Activated CD8-positive, alpha-beta T cell treated with anti-CD3 and anti-CD28 coated beads for 36 hours (primary cell): ENCODE measurements at regions not wholly inside any gene's neighbourhood (a gene's known extent, or its start where the extent isn't known, plus 50 kb on each side); places are given as distances from the start of the nearest gene placed in this dataset.

ENCODE experiments used
- ATAC-seq: fragments of 200-7000 bp; cut with Tn5 transposase; one replicate; pipeline ENCODE4 v1.10.0; 2021; ENCODE audit warnings: mild to moderate bottlenecking, moderate library complexity
- CTCF ChIA-PET: fragments of 350-600 bp; sonication (Branson Sonifier 250); formaldehyde crosslinking; loops from one replicate; lab custom pipeline; 2021; ENCODE audit warnings: antibody characterized with exemption; lab: Charles Lee
- POLR2A ChIA-PET: fragments of 350-600 bp; sonication (Branson Sonifier 250); formaldehyde crosslinking; loops from one replicate; lab custom pipeline; 2021; ENCODE audit warnings: antibody characterized with exemption; lab: Charles Lee
- DNase-seq: peaks from one replicate; pipeline ENCODE4 v3.0.0-alpha.2; 2020
- H3K27ac Mint-ChIP-seq: one replicate; pipeline ENCODE4 v1.8.0; 2021; ENCODE audit warnings: mild to moderate bottlenecking, mixed read lengths
- H3K27me3 Mint-ChIP-seq: one replicate; pipeline ENCODE4 v1.8.0; 2021; ENCODE audit warnings: mixed read lengths
- H3K36me3 Mint-ChIP-seq: one replicate; pipeline ENCODE4 v1.8.0; 2021; ENCODE audit warnings: low read depth, mixed read lengths
- H3K4me1 Mint-ChIP-seq: one replicate; pipeline ENCODE4 v1.8.0; 2021; ENCODE audit warnings: low read depth, mixed read lengths
- H3K4me3 Mint-ChIP-seq: one replicate; pipeline ENCODE4 v1.8.0; 2021; ENCODE audit warnings: mild to moderate bottlenecking, moderate library complexity, mixed read lengths
- H3K9me3 Mint-ChIP-seq: one replicate; pipeline ENCODE4 v1.8.0; 2021; ENCODE audit warnings: mixed read lengths
- CTCF ChIP-seq: fragments of 200-600 bp; IDR thresholded peaks from one replicate; pipeline ENCODE4 v1.8.0; 2022; ENCODE audit warnings: antibody characterized with exemption, mild to moderate bottlenecking
- intact Hi-C: fragments of 100-400 bp; cut with micrococcal nuclease; formaldehyde crosslinking; loops from one replicate; pipeline ENCODE4 v1.10.0; 2022

DNA sequence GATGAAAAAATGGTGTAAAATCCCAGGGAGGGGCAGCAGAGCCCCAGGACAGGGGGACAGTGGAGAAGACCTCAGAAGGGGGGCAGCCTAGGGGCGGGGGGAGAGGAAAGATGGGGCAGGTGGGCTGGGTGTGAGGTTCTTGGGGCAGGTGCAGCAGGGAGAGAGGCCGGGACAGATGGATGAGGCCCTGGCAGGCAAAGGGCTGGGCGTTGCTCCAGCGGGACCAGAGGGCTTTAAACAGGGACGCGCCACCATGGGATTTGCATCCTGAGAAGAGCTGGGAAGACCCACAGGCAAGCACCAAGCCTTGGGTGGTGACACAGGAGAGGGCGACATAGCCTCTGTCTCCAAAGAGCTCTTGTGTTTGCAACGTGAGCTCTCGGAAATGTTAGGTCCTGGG is 1342.8 kb downstream of the TBC1D22A start:
- intact Hi-C loops: no loop called here
- Mint-ChIP-seq H3K27me3 (peaks cover 3% of the 10 kb centered on the region), H3K9me3 (peaks cover 5% of the 10 kb centered on the region), H3K4me1 (peaks cover 6% of the 10 kb centered on the region), H3K36me3 (no peaks in the 10 kb centered on the region), H3K27ac (no peak overlapping the region), H3K4me3 (no peak overlapping the region)
- ATAC-seq (no peak), DNase-seq (no peak)
- POLR2A ChIA-PET: interaction anchor here (1.0 kb wide), 1 partner anchor 11 kb away, joined by 4 read pairs; no protein-coding TSS in a partner anchor
- TF ChIP-seq CTCF: no peak
- CTCF ChIA-PET: no interaction called here

GRCh38 chr22:48104766-48105165 is 1342.3 kb downstream of the TBC1D22A start:
- Mint-ChIP-seq H3K4me3 (no peak overlapping the region), H3K9me3 (peaks cover 5% of the 10 kb centered on the region), H3K27me3 (peaks cover 3% of the 10 kb centered on the region), H3K27ac (no peak overlapping the region), H3K4me1 (peaks cover 9% of the 10 kb centered on the region), H3K36me3 (no peaks in the 10 kb centered on the region)
- TF ChIP-seq CTCF: no peak
- DNase-seq (no peak), ATAC-seq (no peak)
- CTCF ChIA-PET: no interaction called here
- intact Hi-C loops: no loop called here
- POLR2A ChIA-PET: no interaction called here

GRCh38 chr22:48104102-48104738 is 1341.8 kb downstream of the TBC1D22A start:
- POLR2A ChIA-PET: no interaction called here
- Mint-ChIP-seq H3K9me3 (peaks cover 5% of the 10 kb centered on the region), H3K27ac (no peak overlapping the region), H3K4me3 (no peak overlapping the region), H3K36me3 (no peaks in the 10 kb centered on the region), H3K4me1 (peaks cover 9% of the 10 kb centered on the region), H3K27me3 (peaks cover 3% of the 10 kb centered on the region)
- no peak for TF ChIP-seq CTCF
- CTCF ChIA-PET: no interaction called here
- DNase-seq: no peak
- ATAC-seq: no peak
- intact Hi-C loops: no loop called here

GRCh38 chr22:48103126-48103875 is 1340.9 kb downstream of the TBC1D22A start:
- peaks cover 1% of the 10 kb centered on the region for H3K9me3 Mint-ChIP-seq
- ChIA-PET POLR2A (no interaction called here), CTCF (no interaction called here)

More at GRCh38 chr22:48103126-48103875, 1340.9 kb downstream of the TBC1D22A start:
- Mint-ChIP-seq H3K4me3 (no peak overlapping the region), H3K4me1 (peaks cover 17% of the 10 kb centered on the region), H3K27me3 (peaks cover 3% of the 10 kb centered on the region), H3K27ac (no peak overlapping the region), H3K36me3 (no peaks in the 10 kb centered on the region)
- TF ChIP-seq CTCF: no peak
- DNase-seq (no peak), ATAC-seq (no peak)
- intact Hi-C loops: no loop called here
